Testis (tissue), 2 donors: ENCODE measurements at regions not wholly inside any gene's neighbourhood (a gene's known extent, or its start where the extent isn't known, plus 50 kb on each side); places are given as distances from the start of the nearest gene placed in this dataset.

ENCODE experiments used
- DNase-seq: peaks from one replicate; pipeline ENCODE4 v3.0.0-alpha.2; 2019
- H3K27ac ChIP-seq, 2 donors: fragments of 200-600 bp; sonication (generic); one replicate each; pipeline ENCODE4 v1.5.1; 2019
- H3K27me3 ChIP-seq: fragments of 200-600 bp; sonication (generic); one replicate; pipeline ENCODE4 v1.5.1; 2019
- H3K36me3 ChIP-seq: fragments of 200-600 bp; sonication (generic); one replicate; pipeline ENCODE4 v1.5.1; 2017; ENCODE audit warnings: low read depth; ENCODE audit errors: missing control alignments
- H3K4me1 ChIP-seq: fragments of 200-600 bp; sonication (generic); one replicate; pipeline ENCODE4 v1.5.1; 2019
- H3K4me3 ChIP-seq, 2 donors: fragments of 200-600 bp; sonication (generic); one replicate each; pipeline ENCODE4 v1.5.1; 2017 to 2019
- H3K9me3 ChIP-seq: fragments of 200-600 bp; sonication (generic); one replicate; pipeline ENCODE4 v1.5.1; 2017
- POLR2A ChIP-seq: fragments of 450-650 bp; IDR thresholded peaks from one replicate; pipeline ENCODE4 v1.6.1; 2017; ENCODE audit warnings: antibody characterized with exemption, mild to moderate bottlenecking, moderate library complexity
- WGBS, 2 donors: methylation state at CpG; one replicate each; pipeline ENCODE4 v1.1.5; 2018; 5-methylcytosine and 5-hydroxymethylcytosine counted together
- intact Hi-C: fragments of 100-400 bp; cut with DNase I; formaldehyde crosslinking; loops from one replicate; pipeline ENCODE4 v1.15.1; 2023; ENCODE audit warnings: low total_unique reads
- TF ChIP-seq, protein P1 (sequence below), 3 experiments: fragments of 450-650 bp in 2 of 3; fragments of 200-600 bp in 1 of 3; sonication (generic) in 1 of 3; IDR thresholded peaks; one replicate each; pipeline ENCODE4 v1.5.1; 2016 to 2019; ENCODE audit warnings: antibody characterized with exemption in 3 of 3, mild to moderate bottlenecking in 2 of 3, moderate library complexity in 1 of 3

DNA sequence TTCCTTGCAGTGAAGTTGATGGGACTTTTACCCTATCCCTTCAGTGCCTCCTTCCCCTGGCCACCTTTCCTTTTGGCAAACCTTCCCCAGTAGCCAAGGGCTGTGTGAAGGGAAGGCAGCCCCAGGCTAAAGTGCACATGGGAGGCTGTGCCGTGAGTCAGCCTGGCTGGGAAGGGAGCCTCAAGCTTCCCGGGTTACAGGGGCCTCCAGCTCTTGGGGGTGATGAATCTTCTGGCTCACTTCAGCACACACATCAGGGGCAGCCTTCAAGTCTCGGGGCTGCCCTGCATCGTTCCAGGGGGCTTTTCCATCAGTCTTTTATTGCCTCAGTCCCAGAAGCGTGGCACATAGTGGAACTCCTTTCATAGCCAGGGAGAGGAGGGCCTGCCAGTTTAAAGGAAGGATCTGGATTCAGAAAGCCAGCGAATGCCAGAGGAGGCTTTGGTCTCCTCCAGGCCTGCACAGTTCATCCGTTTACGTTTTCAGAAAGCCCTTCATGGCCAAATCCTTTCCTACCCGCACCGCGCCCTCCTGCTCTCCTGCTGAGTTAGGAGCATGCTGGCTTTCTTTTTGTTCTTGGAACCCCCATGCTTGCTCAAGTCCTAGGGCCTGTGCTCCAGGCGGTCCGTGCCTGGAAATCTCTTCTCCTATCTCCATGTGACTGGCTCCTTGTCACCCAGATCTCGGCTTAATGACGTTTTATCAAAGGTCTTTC lies 134.8 kb upstream of the KLF4 start:
- Histone ChIP-seq H3K27ac (no peak overlapping the region), H3K9me3 (no peaks in the 10 kb centered on the region), H3K4me1 (no peaks in the 10 kb centered on the region), H3K4me3 (no peak overlapping the region), H3K27me3 (no peaks in the 10 kb centered on the region), H3K36me3 (no peaks in the 10 kb centered on the region)
- intact Hi-C loops, result no loop called here
- 77 to 86% methylated on average over 15 of the region's 15 CpGs for WGBS, 2 donors
- no peak for DNase-seq
- TF ChIP-seq, protein P1, sequence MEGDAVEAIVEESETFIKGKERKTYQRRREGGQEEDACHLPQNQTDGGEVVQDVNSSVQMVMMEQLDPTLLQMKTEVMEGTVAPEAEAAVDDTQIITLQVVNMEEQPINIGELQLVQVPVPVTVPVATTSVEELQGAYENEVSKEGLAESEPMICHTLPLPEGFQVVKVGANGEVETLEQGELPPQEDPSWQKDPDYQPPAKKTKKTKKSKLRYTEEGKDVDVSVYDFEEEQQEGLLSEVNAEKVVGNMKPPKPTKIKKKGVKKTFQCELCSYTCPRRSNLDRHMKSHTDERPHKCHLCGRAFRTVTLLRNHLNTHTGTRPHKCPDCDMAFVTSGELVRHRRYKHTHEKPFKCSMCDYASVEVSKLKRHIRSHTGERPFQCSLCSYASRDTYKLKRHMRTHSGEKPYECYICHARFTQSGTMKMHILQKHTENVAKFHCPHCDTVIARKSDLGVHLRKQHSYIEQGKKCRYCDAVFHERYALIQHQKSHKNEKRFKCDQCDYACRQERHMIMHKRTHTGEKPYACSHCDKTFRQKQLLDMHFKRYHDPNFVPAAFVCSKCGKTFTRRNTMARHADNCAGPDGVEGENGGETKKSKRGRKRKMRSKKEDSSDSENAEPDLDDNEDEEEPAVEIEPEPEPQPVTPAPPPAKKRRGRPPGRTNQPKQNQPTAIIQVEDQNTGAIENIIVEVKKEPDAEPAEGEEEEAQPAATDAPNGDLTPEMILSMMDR (IDR thresholded peaks at IDR 0.05), result no peak
- TF ChIP-seq POLR2A, result no peak

DNA sequence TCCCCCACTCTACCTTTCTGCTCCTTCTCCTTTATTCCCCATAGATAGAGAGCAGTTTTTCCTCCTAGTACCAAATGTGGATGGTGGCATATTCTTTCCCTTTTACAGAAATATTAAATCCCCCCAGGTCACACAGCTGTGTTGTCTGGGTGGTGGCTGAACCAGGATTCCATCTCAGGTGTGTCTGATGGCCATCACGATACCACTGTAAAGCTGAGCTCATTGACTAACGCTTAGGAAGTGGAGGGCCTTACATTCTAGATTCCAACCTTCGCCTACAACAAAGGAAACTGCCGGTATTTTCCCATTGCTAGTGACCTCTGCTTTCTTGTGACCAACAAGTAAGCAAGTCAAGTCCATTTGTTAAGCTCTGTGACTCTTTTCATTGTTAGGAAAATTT lies 131.9 kb upstream of the KLF4 start:
- H3K36me3 ChIP-seq, result no peaks in the 10 kb centered on the region
- H3K4me1 ChIP-seq, result no peaks in the 10 kb centered on the region
- H3K27me3 ChIP-seq, result no peaks in the 10 kb centered on the region
- H3K9me3 ChIP-seq, result no peaks in the 10 kb centered on the region
- intact Hi-C loops, result no loop called here
- TF ChIP-seq, protein P1 (IDR thresholded peaks at IDR 0.05), result no peak
- TF ChIP-seq POLR2A, result no peak
- H3K4me3 ChIP-seq, result no peak overlapping the region
- no peak for DNase-seq
- 84 to 91% methylated on average over 4 of the region's 4 CpGs for WGBS, 2 donors
- H3K27ac ChIP-seq, result no peak overlapping the region

DNA sequence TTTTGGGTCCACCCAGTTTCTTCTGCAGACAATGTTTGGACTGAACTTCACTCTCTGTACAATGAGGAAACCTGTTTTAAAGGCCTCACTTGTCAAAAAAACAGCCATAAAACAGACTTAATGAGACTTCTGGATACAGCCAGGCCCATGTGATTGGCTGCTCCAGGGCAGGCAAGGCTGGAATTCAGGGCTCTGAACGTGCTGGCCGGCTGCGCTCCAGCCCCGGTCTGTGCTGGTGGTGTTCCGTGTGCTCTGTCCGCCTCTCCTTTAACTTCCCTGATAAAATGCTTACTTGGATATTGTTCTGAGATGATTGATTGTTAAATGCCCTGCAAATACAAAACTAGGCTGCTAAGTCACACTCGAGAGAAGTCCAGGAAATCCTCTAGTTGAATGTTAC lies 131.2 kb upstream of the KLF4 start:
- Histone ChIP-seq H3K27ac (no peak overlapping the region), H3K9me3 (no peaks in the 10 kb centered on the region), H3K27me3 (no peaks in the 10 kb centered on the region), H3K4me3 (no peak overlapping the region), H3K4me1 (no peaks in the 10 kb centered on the region), H3K36me3 (no peaks in the 10 kb centered on the region)
- WGBS, 2 donors, result 49 to 53% methylated on average over 7 of the region's 7 CpGs
- peak; percentile 54 for DNase-seq
- TF ChIP-seq, protein P1 (IDR thresholded peaks at IDR 0.05), result no peak
- no peak for TF ChIP-seq POLR2A
- intact Hi-C loops, result no loop called here

DNA sequence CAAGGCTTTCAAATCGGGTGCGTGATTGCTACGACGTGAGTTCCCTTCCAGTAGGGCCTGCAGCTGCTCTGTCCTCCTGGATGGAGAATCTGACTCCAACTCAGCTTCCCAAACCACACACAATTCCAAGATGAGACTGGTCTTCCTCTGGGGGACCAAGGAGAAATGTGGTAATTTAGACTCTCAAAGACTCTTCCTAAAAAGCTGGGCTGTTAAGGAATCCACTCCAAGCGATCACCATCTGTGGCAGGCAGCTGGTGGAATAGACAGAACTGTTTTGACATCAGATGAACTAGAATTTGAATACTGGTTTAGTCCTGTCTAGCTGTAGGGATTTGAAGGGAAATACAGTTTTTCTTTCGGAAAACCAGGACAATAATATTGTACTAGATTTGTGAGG lies 130.7 kb upstream of the KLF4 start:
- Histone ChIP-seq H3K4me3 (no peak overlapping the region), H3K36me3 (no peaks in the 10 kb centered on the region), H3K4me1 (no peaks in the 10 kb centered on the region), H3K27ac (no peak overlapping the region), H3K9me3 (no peaks in the 10 kb centered on the region), H3K27me3 (no peaks in the 10 kb centered on the region)
- no peak for TF ChIP-seq POLR2A
- intact Hi-C loops, result no loop called here
- no peak for DNase-seq
- WGBS, 2 donors, result 88 to 97% methylated on average over 6 of the region's 6 CpGs

DNA sequence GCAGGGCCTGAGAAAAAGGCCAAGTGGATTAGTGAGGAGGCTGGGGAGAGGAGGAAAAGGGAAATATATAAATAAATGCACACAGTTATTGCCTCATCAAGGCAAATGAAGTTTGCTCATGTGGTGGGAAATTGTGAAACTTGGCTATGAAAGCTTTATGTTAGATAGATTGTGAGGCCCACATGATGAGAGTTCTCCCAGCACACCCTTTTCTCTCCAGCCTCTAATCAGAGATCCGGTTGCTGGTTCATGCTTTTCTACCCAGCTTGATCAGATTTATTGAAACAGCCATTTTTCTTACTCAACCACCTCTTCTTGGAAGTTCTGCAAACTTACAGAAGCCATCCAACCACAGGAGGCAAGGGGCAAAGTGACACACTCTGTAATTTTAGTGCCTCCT lies 125.8 kb upstream of the KLF4 start:
- no peak overlapping the region for H3K27ac ChIP-seq
- intact Hi-C loops, result no loop called here
- no peaks in the 10 kb centered on the region for H3K36me3 ChIP-seq
- no peak for DNase-seq
- no peaks in the 10 kb centered on the region for H3K4me1 ChIP-seq
- WGBS, 2 donors, result 88% methylated on average over 1 of the region's 1 CpG
- no peak overlapping the region for H3K4me3 ChIP-seq
- TF ChIP-seq, protein P1 (IDR thresholded peaks at IDR 0.05), result no peak
- TF ChIP-seq POLR2A, result no peak
- no peaks in the 10 kb centered on the region for H3K27me3 ChIP-seq
- H3K9me3 ChIP-seq, result no peaks in the 10 kb centered on the region
